ENCODE measurements at regions not wholly inside any gene's neighbourhood (a gene's known extent, or its start where the extent isn't known, plus 50 kb on each side); places are given as distances from the start of the nearest gene placed in this dataset.

DNA sequence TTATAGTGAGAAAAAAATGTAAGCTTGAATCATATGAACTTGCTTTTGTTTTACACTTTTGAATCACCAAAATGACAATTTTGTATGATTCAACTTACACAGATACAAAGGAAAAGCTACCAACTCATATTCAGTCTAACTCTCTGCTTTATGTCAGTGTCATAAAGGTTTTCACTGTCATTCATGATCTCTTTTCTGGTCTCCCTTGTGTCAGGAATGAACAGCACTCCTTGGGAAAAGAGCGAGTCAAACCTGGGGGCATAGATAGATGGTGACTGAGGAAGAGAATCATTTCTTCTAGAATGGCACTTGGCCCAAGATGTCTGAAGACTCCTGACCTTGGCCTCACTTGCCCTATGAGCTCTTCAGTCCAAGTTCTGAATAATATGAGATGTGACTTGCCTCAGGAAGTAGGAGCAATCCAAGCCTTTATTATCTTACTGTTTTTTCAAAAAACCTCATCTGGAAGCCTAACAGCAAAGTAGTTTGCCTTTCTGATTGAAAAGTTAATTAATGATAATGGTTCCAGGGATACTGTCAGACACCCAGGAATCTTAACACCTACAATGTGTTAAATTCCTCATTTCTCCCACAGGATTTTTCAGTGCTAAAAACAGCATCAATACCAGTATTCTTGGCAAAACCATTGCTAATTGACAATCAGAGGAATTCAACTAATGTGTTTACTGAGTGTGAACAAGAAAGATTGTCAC lies 270.0 kb upstream of the HSF2 start:
- Histone ChIP-seq H3K27ac (no peak overlapping the region), H3K27me3 (replicated peaks; ENCODE audit: insufficient read depth) (no peaks in the 10 kb centered on the region), H3K4me1 (ENCODE audit: insufficient read depth) (no peaks in the 10 kb centered on the region), H3F3A (ENCODE audit: insufficient read depth) (no peaks in the 10 kb centered on the region), H3K36me3 (ENCODE audit: low read depth) (no peaks in the 10 kb centered on the region), H3K4me3 (no peak overlapping the region), H4K20me1 (ENCODE audit: insufficient read depth) (no peaks in the 10 kb centered on the region), H2AFZ (no peak overlapping the region), H3K9me3 (ENCODE audit: low read depth) (no peaks in the 10 kb centered on the region), H3K9ac (no peak overlapping the region), H3K9me2 (ENCODE audit: insufficient read depth) (no peaks in the 10 kb centered on the region), H3K4me2 (ENCODE audit: unreplicated experiment) (no peak overlapping the region), H3K79me2 (ENCODE audit: insufficient read depth) (no peaks in the 10 kb centered on the region)
- in situ Hi-C loops (cut with MboI): no loop called here
- DNase-seq: peak; percentile 1
- WGBS, 2 experiments (ENCODE audit: low coverage in 1 of 2, low lambda C conversion rate in 2 of 2, missing lambda C conversion rate in 2 of 2): 67 to 79% methylated on average over 1 of the region's 1 CpG
- TF ChIP-seq EZH2phosphoT487 (IDR thresholded peaks at IDR 0.05; ENCODE audit: insufficient read depth, low read depth) (no peak), EZH2 (IDR thresholded peaks at IDR 0.05; ENCODE audit: insufficient read depth, poor library complexity, severe bottlenecking) (no peak)

- Histone ChIP-seq H3K4me2 (ENCODE audit: unreplicated experiment) (no peak overlapping the region), H3K4me3 (no peak overlapping the region), H3K9ac (no peak overlapping the region), H3K9me2 (ENCODE audit: insufficient read depth) (no peaks in the 10 kb centered on the region), H3K36me3 (ENCODE audit: low read depth) (no peaks in the 10 kb centered on the region), H3K27me3 (replicated peaks; ENCODE audit: insufficient read depth) (no peaks in the 10 kb centered on the region), H3K4me1 (ENCODE audit: insufficient read depth) (no peaks in the 10 kb centered on the region), H3F3A (ENCODE audit: insufficient read depth) (no peaks in the 10 kb centered on the region), H2AFZ (no peak overlapping the region), H3K79me2 (ENCODE audit: insufficient read depth) (no peaks in the 10 kb centered on the region), H3K27ac (no peak overlapping the region), H4K20me1 (ENCODE audit: insufficient read depth) (no peaks in the 10 kb centered on the region), H3K9me3 (ENCODE audit: low read depth) (no peaks in the 10 kb centered on the region)
- DNase-seq: peak; percentile 23
- TF ChIP-seq EZH2phosphoT487 (IDR thresholded peaks at IDR 0.05; ENCODE audit: insufficient read depth, low read depth): no peak
- TF ChIP-seq EZH2 (IDR thresholded peaks at IDR 0.05; ENCODE audit: insufficient read depth, poor library complexity, severe bottlenecking): no peak
- WGBS, 2 experiments (ENCODE audit: low coverage in 1 of 2, low lambda C conversion rate in 2 of 2, missing lambda C conversion rate in 2 of 2): 14 to 20% methylated on average over 3 of the region's 3 CpGs
- in situ Hi-C loops (cut with MboI): no loop called here
Measured at GRCh38 chr6:122130026-122130348, 269.5 kb upstream of the HSF2 start.

- Histone ChIP-seq H3K9me3 (ENCODE audit: low read depth) (no peaks in the 10 kb centered on the region), H3K9me2 (ENCODE audit: insufficient read depth) (no peaks in the 10 kb centered on the region), H3K36me3 (ENCODE audit: low read depth) (no peaks in the 10 kb centered on the region), H3K4me1 (ENCODE audit: insufficient read depth) (no peaks in the 10 kb centered on the region), H3K9ac (no peak overlapping the region), H4K20me1 (ENCODE audit: insufficient read depth) (no peaks in the 10 kb centered on the region), H2AFZ (no peak overlapping the region), H3K27me3 (replicated peaks; ENCODE audit: insufficient read depth) (no peaks in the 10 kb centered on the region), H3K4me2 (ENCODE audit: unreplicated experiment) (no peak overlapping the region), H3K4me3 (no peak overlapping the region), H3K27ac (no peak overlapping the region), H3F3A (ENCODE audit: insufficient read depth) (no peaks in the 10 kb centered on the region), H3K79me2 (ENCODE audit: insufficient read depth) (no peaks in the 10 kb centered on the region)
- no peak for DNase-seq
- in situ Hi-C loops (cut with MboI): no loop called here
- WGBS, 2 experiments (ENCODE audit: low coverage in 1 of 2, low lambda C conversion rate in 2 of 2, missing lambda C conversion rate in 2 of 2): 2 to 3% methylated on average over 2 of the region's 2 CpGs
- TF ChIP-seq EZH2 (IDR thresholded peaks at IDR 0.05; ENCODE audit: insufficient read depth, poor library complexity, severe bottlenecking) (no peak), EZH2phosphoT487 (IDR thresholded peaks at IDR 0.05; ENCODE audit: insufficient read depth, low read depth) (no peak)
Measured at GRCh38 chr6:122130518-122130917, 268.9 kb upstream of the HSF2 start.

DNA sequence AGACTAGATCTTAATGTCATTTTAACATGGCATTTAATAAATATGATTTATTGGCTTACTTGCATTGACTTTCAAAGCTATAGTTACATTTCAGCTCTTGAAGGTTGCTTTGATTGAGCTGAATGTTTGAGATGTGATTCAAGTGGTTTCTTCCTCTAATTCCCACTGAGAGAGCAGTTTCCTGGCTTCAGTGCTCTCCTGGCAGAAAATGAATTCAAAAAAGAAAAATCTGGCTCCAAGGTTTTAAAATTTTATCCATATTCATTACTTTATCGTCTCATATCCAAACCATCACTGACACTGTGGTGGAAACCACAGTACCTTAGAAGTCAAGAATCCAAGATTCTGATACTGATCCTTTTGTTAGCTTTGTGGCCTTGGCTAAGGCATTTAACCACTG lies 263.1 kb upstream of the HSF2 start:
- Histone ChIP-seq H2AFZ (no peak overlapping the region), H3K36me3 (ENCODE audit: low read depth) (no peaks in the 10 kb centered on the region), H3F3A (ENCODE audit: insufficient read depth) (no peaks in the 10 kb centered on the region), H3K4me2 (ENCODE audit: unreplicated experiment) (no peak overlapping the region), H3K27ac (no peak overlapping the region), H3K79me2 (ENCODE audit: insufficient read depth) (no peaks in the 10 kb centered on the region), H3K4me3 (no peak overlapping the region), H3K9ac (no peak overlapping the region), H3K27me3 (replicated peaks; ENCODE audit: insufficient read depth) (no peaks in the 10 kb centered on the region), H3K9me2 (ENCODE audit: insufficient read depth) (no peaks in the 10 kb centered on the region), H3K4me1 (ENCODE audit: insufficient read depth) (no peaks in the 10 kb centered on the region), H3K9me3 (ENCODE audit: low read depth) (no peaks in the 10 kb centered on the region), H4K20me1 (ENCODE audit: insufficient read depth) (no peaks in the 10 kb centered on the region)
- TF ChIP-seq EZH2 (IDR thresholded peaks at IDR 0.05; ENCODE audit: insufficient read depth, poor library complexity, severe bottlenecking) (no peak), EZH2phosphoT487 (IDR thresholded peaks at IDR 0.05; ENCODE audit: insufficient read depth, low read depth) (no peak)
- WGBS, 2 experiments (ENCODE audit: low coverage in 1 of 2, low lambda C conversion rate in 2 of 2, missing lambda C conversion rate in 2 of 2): 0 to 5% methylated on average over 1 of the region's 1 CpG
- in situ Hi-C loops (cut with MboI): no loop called here
- DNase-seq: no peak

DNA sequence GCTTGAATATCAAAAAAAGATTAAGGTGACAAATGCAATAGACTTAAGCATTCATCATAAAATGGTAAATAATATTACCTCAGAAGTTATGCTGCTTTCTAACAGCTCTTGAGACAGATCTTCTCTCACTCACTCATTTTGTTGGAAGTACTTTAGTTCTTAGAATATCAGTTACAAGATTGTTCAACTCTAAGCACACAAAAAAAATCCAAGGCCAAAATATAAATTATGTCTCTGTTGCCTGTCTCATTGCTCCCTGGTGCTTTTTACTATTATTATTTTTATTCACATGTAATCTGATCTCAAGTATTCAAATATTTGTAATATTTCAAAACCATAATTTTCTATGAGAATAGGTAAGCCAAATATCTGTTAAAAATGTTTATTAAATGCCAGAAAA lies 259.4 kb upstream of the HSF2 start:
- Histone ChIP-seq H3K9ac (no peak overlapping the region), H3K9me3 (ENCODE audit: low read depth) (no peaks in the 10 kb centered on the region), H3F3A (ENCODE audit: insufficient read depth) (no peaks in the 10 kb centered on the region), H3K36me3 (ENCODE audit: low read depth) (no peaks in the 10 kb centered on the region), H4K20me1 (ENCODE audit: insufficient read depth) (no peaks in the 10 kb centered on the region), H3K4me3 (no peak overlapping the region), H3K9me2 (ENCODE audit: insufficient read depth) (no peaks in the 10 kb centered on the region), H3K79me2 (ENCODE audit: insufficient read depth) (no peaks in the 10 kb centered on the region), H3K27me3 (replicated peaks; ENCODE audit: insufficient read depth) (no peaks in the 10 kb centered on the region), H3K4me2 (ENCODE audit: unreplicated experiment) (no peak overlapping the region), H2AFZ (no peak overlapping the region), H3K27ac (no peak overlapping the region), H3K4me1 (ENCODE audit: insufficient read depth) (no peaks in the 10 kb centered on the region)
- in situ Hi-C loops (cut with MboI): no loop called here
- DNase-seq: no peak
- TF ChIP-seq EZH2phosphoT487 (IDR thresholded peaks at IDR 0.05; ENCODE audit: insufficient read depth, low read depth) (no peak), EZH2 (IDR thresholded peaks at IDR 0.05; ENCODE audit: insufficient read depth, poor library complexity, severe bottlenecking) (no peak)
